NCI-H226 (cell line): ENCODE measurements at regions not wholly inside any gene's neighbourhood (a gene's known extent, or its start where the extent isn't known, plus 50 kb on each side); places are given as distances from the start of the nearest gene placed in this dataset.
"Not testable (repeated sequence)": the region's sequence is repeated elsewhere in the genome, so short reads cannot be mapped to it uniquely, and the experiment has no call there.

Source experiments
- DNase-seq: peaks from one replicate; pipeline ENCODE4 v3.0.0-alpha.2; 2015

GRCh38 chr6:11486959-11487358 lies 50.6 kb upstream of the TMEM170B start:
- no peak for DNase-seq

GRCh38 chr6:11486486-11486885 lies 51.1 kb upstream of the TMEM170B start:
- DNase-seq: no peak

- DNase-seq: no peak
These were observed 51.5 kb upstream of the TMEM170B start for GRCh38 chr6:11486051-11486450.

GRCh38 chr6:11485271-11485670 lies 52.3 kb upstream of the TMEM170B start:
- no peak for DNase-seq

- DNase-seq: no peak
These were observed 53.1 kb upstream of the TMEM170B start for GRCh38 chr6:11484441-11484840.

- no peak for DNase-seq
These were observed 54.9 kb upstream of the TMEM170B start for GRCh38 chr6:11482616-11483015.

- no peak for DNase-seq
These were observed 57.0 kb upstream of the TMEM170B start for GRCh38 chr6:11480541-11480940.

- no peak for DNase-seq
These were observed 58.3 kb upstream of the TMEM170B start for GRCh38 chr6:11479296-11479695.

GRCh38 chr6:11478586-11478985 lies 59.0 kb upstream of the TMEM170B start:
- DNase-seq: no peak

- no peak for DNase-seq
These were observed 62.5 kb upstream of the TMEM170B start for GRCh38 chr6:11475016-11475415.

- no peak for DNase-seq
These were observed 64.4 kb upstream of the TMEM170B start for GRCh38 chr6:11473008-11473740.

GRCh38 chr6:11471261-11471660 lies 66.3 kb upstream of the TMEM170B start:
- DNase-seq: no peak

- no peak for DNase-seq
These were observed 67.9 kb upstream of the TMEM170B start for GRCh38 chr6:11469684-11470083.

- DNase-seq: not testable (repeated sequence)
These were observed 69.3 kb upstream of the TMEM170B start for GRCh38 chr6:11468271-11468670.

- DNase-seq: no peak
These were observed 70.2 kb upstream of the TMEM170B start for GRCh38 chr6:11467364-11467763.

- no peak for DNase-seq
These were observed 74.2 kb upstream of the TMEM170B start for GRCh38 chr6:11463398-11463780.

- DNase-seq: no peak
These were observed 74.7 kb upstream of the TMEM170B start for GRCh38 chr6:11462742-11463397.

- no peak for DNase-seq
These were observed 76.5 kb upstream of the TMEM170B start for GRCh38 chr6:11460837-11461661.

- DNase-seq: peak; percentile 7
These were observed 77.4 kb upstream of the TMEM170B start for GRCh38 chr6:11460001-11460668.

GRCh38 chr6:11459079-11459610 lies 78.4 kb upstream of the TMEM170B start:
- no peak for DNase-seq

GRCh38 chr6:11458509-11458908 lies 79.0 kb upstream of the TMEM170B start:
- no peak for DNase-seq

- DNase-seq: not testable (repeated sequence)
These were observed 80.1 kb upstream of the TMEM170B start for GRCh38 chr6:11457422-11457821.

- not testable (repeated sequence) for DNase-seq
These were observed 85.4 kb upstream of the TMEM170B start for GRCh38 chr6:11452106-11452505.
